H1 (cell line): ENCODE measurements at regions not wholly inside any gene's neighbourhood (a gene's known extent, or its start where the extent isn't known, plus 50 kb on each side); places are given as distances from the start of the nearest gene placed in this dataset.

Experiments
- BCL11A ChIP-seq, 2 experiments: IDR thresholded peaks; one replicate each; pipeline ENCODE4 v1.6.1; 2011; ENCODE audit warnings: low read depth in 2 of 2, low read length in 2 of 2, mild to moderate bottlenecking in 2 of 2
- CTCF ChIP-seq, 3 experiments: IDR thresholded peaks; 1 replicate in 2 of 3; 2 replicates in 1 of 3; pipeline versions ENCODE4 v1.5.1 to v1.6.1; 2011; ENCODE audit warnings: low read length in 3 of 3, mild to moderate bottlenecking in 3 of 3, inconsistent platforms in 2 of 3, low read depth in 1 of 3, moderate library complexity in 1 of 3; ENCODE audit not compliant: insufficient read depth in 1 of 3; ENCODE audit errors: control extremely low read depth in 1 of 3
- EZH2 ChIP-seq: fragments of 200-600 bp; sonication (generic); IDR thresholded peaks from 2 replicates; pipeline ENCODE4 v1.7.1; 2012; ENCODE audit warnings: low read depth, mild to moderate bottlenecking, moderate library complexity, low read length, inconsistent platforms; ENCODE audit not compliant: severe bottlenecking
- MAFK ChIP-seq: IDR thresholded peaks from 2 replicates; pipeline ENCODE4 v1.6.1; 2012; ENCODE audit warnings: low read depth, mild to moderate bottlenecking, improper control_type of control experiment, low read length
- POLR2A ChIP-seq, 2 experiments: IDR thresholded peaks; 1 replicate in 1 of 2; 2 replicates in 1 of 2; pipeline ENCODE4 v1.6.1; 2011; ENCODE audit warnings: low read depth in 2 of 2, low read length in 2 of 2, mild to moderate bottlenecking in 2 of 2; ENCODE audit errors: control extremely low read depth in 1 of 2
- POLR2AphosphoS5 ChIP-seq: IDR thresholded peaks from 2 replicates; pipeline ENCODE4 v1.6.1; 2011; ENCODE audit warnings: low read depth, low read length
- POU5F1 ChIP-seq: IDR thresholded peaks from 2 replicates; pipeline ENCODE4 v1.6.1; 2011; ENCODE audit warnings: low read depth, mild to moderate bottlenecking, low read length, moderate library complexity
- RBBP5 ChIP-seq: IDR thresholded peaks from 2 replicates; pipeline ENCODE4 v1.7.1; 2012; ENCODE audit warnings: low read depth, mild to moderate bottlenecking, inconsistent platforms, low read length, moderate library complexity, borderline replicate concordance
- RFX5 ChIP-seq: IDR thresholded peaks from 2 replicates; pipeline ENCODE4 v1.6.1; 2011; ENCODE audit warnings: low read depth, low read length, improper control_type of control experiment, borderline replicate concordance
- SIN3A ChIP-seq, 2 experiments: IDR thresholded peaks in 1 of 2; conservative IDR thresholded peaks in 1 of 2; 2 replicates each; pipeline ENCODE4 v1.6.1; 2011 to 2012; ENCODE audit warnings: low read length in 2 of 2, improper control_type of control experiment in 1 of 2, low read depth in 1 of 2, mild to moderate bottlenecking in 1 of 2
- SP1 ChIP-seq: IDR thresholded peaks from 2 replicates; pipeline ENCODE4 v1.6.1; 2011; ENCODE audit warnings: low read depth, low read length
- TBP ChIP-seq: IDR thresholded peaks from 2 replicates; pipeline ENCODE4 v1.6.1; 2011; ENCODE audit warnings: low read depth, low read length, improper control_type of control experiment
- ZNF274 ChIP-seq: IDR thresholded peaks from 2 replicates; pipeline ENCODE4 v1.7.0; 2012; ENCODE audit warnings: low read length, borderline replicate concordance; ENCODE audit errors: extremely low read depth

DNA sequence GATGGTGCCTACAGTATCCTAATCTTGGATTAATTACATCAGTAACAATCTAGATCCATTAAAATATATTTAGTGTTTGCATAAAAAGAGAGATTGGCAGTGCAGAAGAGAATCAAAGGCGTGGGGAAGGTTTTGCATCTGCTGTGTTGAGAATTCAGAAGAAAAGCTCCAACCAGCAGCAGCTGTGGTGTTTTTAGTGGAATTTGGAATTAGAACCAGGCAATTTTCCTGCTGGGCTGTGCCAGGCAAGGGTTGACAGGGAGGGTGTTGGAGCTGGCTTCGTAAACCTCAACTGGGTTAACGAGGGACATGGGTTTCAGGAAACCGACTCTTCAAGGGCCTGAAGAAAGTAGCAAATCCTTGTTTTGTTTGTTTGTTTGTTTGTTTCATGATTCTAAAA lies 107.8 kb upstream of the WSCD1 start:
- no peak for TF ChIP-seq SIN3A (conservative IDR thresholded peaks at IDR 0.05 in 1 of 2, IDR thresholded peaks at IDR 0.05 in 1 of 2; ENCODE audit: low read depth in 1 of 2, low read length in 2 of 2)
- no peak for TF ChIP-seq POLR2AphosphoS5
- TF ChIP-seq POU5F1: no peak
- no peak for TF ChIP-seq POLR2A (IDR thresholded peaks at IDR 0.05; ENCODE audit: control extremely low read depth in 1 of 2, low read depth in 2 of 2, low read length in 2 of 2)
- no peak for TF ChIP-seq CTCF (IDR thresholded peaks at IDR 0.05; ENCODE audit: control extremely low read depth in 1 of 3, insufficient read depth in 1 of 3, low read depth in 1 of 3, low read length in 3 of 3)
- TF ChIP-seq MAFK: no peak
- TF ChIP-seq EZH2: no peak
- TF ChIP-seq ZNF274: no peak
- no peak for TF ChIP-seq RFX5
- TF ChIP-seq TBP: no peak
- TF ChIP-seq BCL11A (IDR thresholded peaks at IDR 0.05; ENCODE audit: low read depth in 2 of 2, low read length in 2 of 2): no peak
- TF ChIP-seq RBBP5: no peak
- no peak for TF ChIP-seq SP1
